ENCODE measurements at regions not wholly inside any gene's neighbourhood (a gene's known extent, or its start where the extent isn't known, plus 50 kb on each side); places are given as distances from the start of the nearest gene placed in this dataset.

DNA sequence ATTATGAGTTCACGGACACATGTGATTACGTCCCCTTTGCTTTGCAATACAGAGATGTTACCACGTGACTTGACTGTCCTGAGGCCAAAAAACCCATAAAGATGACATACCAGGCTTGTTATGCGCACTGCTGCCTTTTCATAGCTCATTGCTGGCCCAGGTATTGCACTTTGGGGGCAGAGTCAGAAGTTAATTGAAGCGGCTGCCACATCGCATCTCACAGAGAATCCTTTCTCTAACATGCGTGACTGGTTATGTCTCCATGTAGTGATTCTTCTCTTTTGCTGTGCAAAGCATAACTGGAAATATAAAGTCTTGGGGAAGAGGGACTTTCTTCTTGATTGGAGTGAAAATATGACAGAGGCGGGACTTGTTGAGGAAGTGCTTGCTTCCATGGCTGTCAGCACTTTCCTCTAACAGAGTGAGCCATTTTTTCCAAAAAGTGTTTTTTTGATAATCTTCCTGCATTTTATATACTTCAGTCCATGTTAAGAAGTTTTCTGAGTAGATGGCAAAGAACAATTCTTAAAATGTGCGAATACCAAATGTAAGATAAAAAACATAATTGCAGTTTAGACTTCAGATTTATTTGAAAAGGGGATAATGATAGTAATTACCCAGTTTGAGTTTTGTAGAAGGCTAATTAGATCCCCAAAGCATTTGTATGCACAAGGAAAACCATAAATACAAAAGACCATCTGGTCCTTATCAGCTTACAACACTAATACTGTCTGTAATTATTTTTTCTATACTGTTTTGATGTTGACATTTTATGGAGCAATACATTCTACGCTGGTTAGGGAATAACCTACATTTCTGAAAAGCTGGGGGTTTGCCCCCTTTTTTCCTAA lies 324.6 kb upstream of the MTNR1B start:
- no peak for DNase-seq
- TF ChIP-seq CTCF (IDR thresholded peaks at IDR 0.05; ENCODE audit: insufficient read depth in 1 of 2, low read depth in 1 of 2, low read length in 1 of 2, severe bottlenecking in 1 of 2, unreplicated experiment in 1 of 2): no peak
- Mint-ChIP-seq H3K4me3 (ENCODE audit: unreplicated experiment) (no peak overlapping the region), H3K4me1 (ENCODE audit: low read depth, unreplicated experiment) (no peaks in the 10 kb centered on the region), H3K27me3 (ENCODE audit: insufficient read depth, unreplicated experiment) (peaks cover 7% of the 10 kb centered on the region), H3K27ac (ENCODE audit: unreplicated experiment) (no peak overlapping the region), H3K9me3 (ENCODE audit: unreplicated experiment) (no peaks in the 10 kb centered on the region), H3K36me3 (ENCODE audit: insufficient read depth, unreplicated experiment) (no peaks in the 10 kb centered on the region)
- POLR2A ChIA-PET: no interaction called here
- Histone ChIP-seq H3K9me3 (no peaks in the 10 kb centered on the region), H3K36me3 (ENCODE audit: control insufficient read depth, insufficient read depth, low read length) (no peaks in the 10 kb centered on the region), H3K4me3 (ENCODE audit: low read depth, low read length) (no peak overlapping the region), H3K4me1 (no peaks in the 10 kb centered on the region), H3K27me3 (replicated peaks; ENCODE audit: control insufficient read depth, insufficient read depth, low read length) (no peaks in the 10 kb centered on the region; the same call in 1 of the 2 replicates)
- BruUV-seq (replicated peaks): no TSS peak
- intact Hi-C loops (cut with micrococcal nuclease; ENCODE audit: unreplicated experiment): no loop called here
- CTCF ChIA-PET: no interaction called here

- no peaks in the 10 kb centered on the region for H3K9me3 ChIP-seq
- Mint-ChIP-seq H3K9me3 (ENCODE audit: unreplicated experiment) (no peaks in the 10 kb centered on the region), H3K36me3 (ENCODE audit: insufficient read depth, unreplicated experiment) (no peaks in the 10 kb centered on the region), H3K4me1 (ENCODE audit: low read depth, unreplicated experiment) (no peaks in the 10 kb centered on the region), H3K4me3 (ENCODE audit: unreplicated experiment) (no peak overlapping the region), H3K27ac (ENCODE audit: unreplicated experiment) (no peak overlapping the region), H3K27me3 (ENCODE audit: insufficient read depth, unreplicated experiment) (peaks cover 28% of the 10 kb centered on the region)
- CTCF ChIA-PET: no interaction called here
- TF ChIP-seq CTCF (IDR thresholded peaks at IDR 0.05; ENCODE audit: insufficient read depth in 1 of 2, low read depth in 1 of 2, low read length in 1 of 2, severe bottlenecking in 1 of 2, unreplicated experiment in 1 of 2): no peak
- H3K27me3 ChIP-seq (replicated peaks; ENCODE audit: control insufficient read depth, insufficient read depth, low read length): no peaks in the 10 kb centered on the region; the same call in 1 of the 2 replicates
- no peaks in the 10 kb centered on the region for H3K36me3 ChIP-seq (ENCODE audit: control insufficient read depth, insufficient read depth, low read length)
- POLR2A ChIA-PET: no interaction called here
- DNase-seq: no peak
- H3K4me3 ChIP-seq (ENCODE audit: low read depth, low read length): no peak overlapping the region
- no peaks in the 10 kb centered on the region for H3K4me1 ChIP-seq
- intact Hi-C loops (cut with micrococcal nuclease; ENCODE audit: unreplicated experiment): no loop called here
- no TSS peak for BruUV-seq (replicated peaks)
These were observed 318.3 kb upstream of the MTNR1B start for GRCh38 chr11:92651159-92651558.

DNA sequence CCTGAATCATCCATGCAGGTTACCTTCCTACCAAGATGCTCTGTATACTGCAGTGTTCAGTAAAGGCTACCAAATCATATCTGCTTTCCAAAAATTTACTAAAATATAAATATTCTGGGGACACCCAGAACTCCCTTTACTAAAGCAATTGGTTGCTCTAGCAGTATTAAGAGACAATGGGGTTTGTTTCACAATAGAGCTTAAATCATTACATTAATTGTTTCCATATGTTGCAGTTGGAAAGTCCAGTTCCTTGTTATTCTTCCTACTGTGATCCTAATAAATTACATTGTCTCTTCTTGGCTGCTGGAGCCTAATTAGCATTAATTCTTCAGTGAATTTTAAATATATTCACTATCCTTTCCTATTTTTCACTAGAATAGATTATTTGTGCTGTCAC lies 316.0 kb upstream of the MTNR1B start:
- H3K4me1 Mint-ChIP-seq (ENCODE audit: low read depth, unreplicated experiment): no peaks in the 10 kb centered on the region
- DNase-seq: no peak
- no peaks in the 10 kb centered on the region for H3K36me3 Mint-ChIP-seq (ENCODE audit: insufficient read depth, unreplicated experiment)
- H3K9me3 Mint-ChIP-seq (ENCODE audit: unreplicated experiment): no peaks in the 10 kb centered on the region
- ChIA-PET POLR2A (no interaction called here), CTCF (no interaction called here)
- Histone ChIP-seq H3K9me3 (no peaks in the 10 kb centered on the region), H3K4me3 (ENCODE audit: low read depth, low read length) (no peak overlapping the region), H3K27me3 (replicated peaks; ENCODE audit: control insufficient read depth, insufficient read depth, low read length) (no peaks in the 10 kb centered on the region; the same call in 1 of the 2 replicates), H3K4me1 (no peaks in the 10 kb centered on the region), H3K36me3 (ENCODE audit: control insufficient read depth, insufficient read depth, low read length) (no peaks in the 10 kb centered on the region)
- intact Hi-C loops (cut with micrococcal nuclease; ENCODE audit: unreplicated experiment): no loop called here
- H3K27me3 Mint-ChIP-seq (ENCODE audit: insufficient read depth, unreplicated experiment): peaks cover 28% of the 10 kb centered on the region
- no peak overlapping the region for H3K4me3 Mint-ChIP-seq (ENCODE audit: unreplicated experiment)
- BruUV-seq (replicated peaks): no TSS peak
- H3K27ac Mint-ChIP-seq (ENCODE audit: unreplicated experiment): no peak overlapping the region
- no peak for TF ChIP-seq CTCF (IDR thresholded peaks at IDR 0.05; ENCODE audit: insufficient read depth in 1 of 2, low read depth in 1 of 2, low read length in 1 of 2, severe bottlenecking in 1 of 2, unreplicated experiment in 1 of 2)

Data from Caco-2 (cell line).